ENCODE measurements at regions not wholly inside any gene's neighbourhood (a gene's known extent, or its start where the extent isn't known, plus 50 kb on each side); places are given as distances from the start of the nearest gene placed in this dataset.

DNA sequence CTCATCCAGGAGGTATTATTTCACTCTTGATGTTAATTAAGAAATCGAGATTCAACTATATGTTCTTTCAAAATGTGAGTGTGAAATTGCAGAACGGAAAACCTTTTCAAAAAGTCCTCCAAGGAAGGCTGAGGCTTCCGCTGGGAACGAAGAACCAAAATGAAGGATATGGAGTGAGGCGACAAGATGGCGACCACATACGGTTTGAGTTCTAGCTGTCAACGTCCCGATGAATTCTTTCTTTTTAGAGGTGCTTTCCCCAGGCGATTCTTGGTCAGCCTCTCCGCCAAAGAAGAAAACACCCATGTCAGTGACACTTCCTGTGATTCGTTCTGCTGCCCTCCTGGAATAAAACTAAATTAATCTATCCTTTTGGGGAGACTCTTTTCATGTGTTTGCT, 78.3 kb upstream of the ADAMTS16 start:
- TF ChIP-seq EGR1 (IDR thresholded peaks at IDR 0.05) (no peak), ZBTB7A (IDR thresholded peaks at IDR 0.05; ENCODE audit: low read depth) (no peak), FOXM1 (IDR thresholded peaks at IDR 0.05; ENCODE audit: borderline replicate concordance, low read depth) (no peak), TAF1 (IDR thresholded peaks at IDR 0.05; ENCODE audit: low read depth) (no peak), CREB1 (IDR thresholded peaks at IDR 0.05; ENCODE audit: low read depth) (no peak), RAD21 (IDR thresholded peaks at IDR 0.05; ENCODE audit: low read depth) (no peak), TEAD4 (IDR thresholded peaks at IDR 0.05) (no peak), EP300 (IDR thresholded peaks at IDR 0.05; ENCODE audit: borderline replicate concordance) (no peak), TCF12 (IDR thresholded peaks at IDR 0.05; ENCODE audit: low read depth) (no peak), NFIC (IDR thresholded peaks at IDR 0.05) (no peak), YY1 (IDR thresholded peaks at IDR 0.05; ENCODE audit: low read depth) (no peak), CEBPB (IDR thresholded peaks at IDR 0.05) (no peak)
- TF ChIP-seq, protein P1, sequence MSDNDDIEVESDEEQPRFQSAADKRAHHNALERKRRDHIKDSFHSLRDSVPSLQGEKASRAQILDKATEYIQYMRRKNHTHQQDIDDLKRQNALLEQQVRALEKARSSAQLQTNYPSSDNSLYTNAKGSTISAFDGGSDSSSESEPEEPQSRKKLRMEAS (IDR thresholded peaks at IDR 0.05): no peak
- TF ChIP-seq, protein P2, sequence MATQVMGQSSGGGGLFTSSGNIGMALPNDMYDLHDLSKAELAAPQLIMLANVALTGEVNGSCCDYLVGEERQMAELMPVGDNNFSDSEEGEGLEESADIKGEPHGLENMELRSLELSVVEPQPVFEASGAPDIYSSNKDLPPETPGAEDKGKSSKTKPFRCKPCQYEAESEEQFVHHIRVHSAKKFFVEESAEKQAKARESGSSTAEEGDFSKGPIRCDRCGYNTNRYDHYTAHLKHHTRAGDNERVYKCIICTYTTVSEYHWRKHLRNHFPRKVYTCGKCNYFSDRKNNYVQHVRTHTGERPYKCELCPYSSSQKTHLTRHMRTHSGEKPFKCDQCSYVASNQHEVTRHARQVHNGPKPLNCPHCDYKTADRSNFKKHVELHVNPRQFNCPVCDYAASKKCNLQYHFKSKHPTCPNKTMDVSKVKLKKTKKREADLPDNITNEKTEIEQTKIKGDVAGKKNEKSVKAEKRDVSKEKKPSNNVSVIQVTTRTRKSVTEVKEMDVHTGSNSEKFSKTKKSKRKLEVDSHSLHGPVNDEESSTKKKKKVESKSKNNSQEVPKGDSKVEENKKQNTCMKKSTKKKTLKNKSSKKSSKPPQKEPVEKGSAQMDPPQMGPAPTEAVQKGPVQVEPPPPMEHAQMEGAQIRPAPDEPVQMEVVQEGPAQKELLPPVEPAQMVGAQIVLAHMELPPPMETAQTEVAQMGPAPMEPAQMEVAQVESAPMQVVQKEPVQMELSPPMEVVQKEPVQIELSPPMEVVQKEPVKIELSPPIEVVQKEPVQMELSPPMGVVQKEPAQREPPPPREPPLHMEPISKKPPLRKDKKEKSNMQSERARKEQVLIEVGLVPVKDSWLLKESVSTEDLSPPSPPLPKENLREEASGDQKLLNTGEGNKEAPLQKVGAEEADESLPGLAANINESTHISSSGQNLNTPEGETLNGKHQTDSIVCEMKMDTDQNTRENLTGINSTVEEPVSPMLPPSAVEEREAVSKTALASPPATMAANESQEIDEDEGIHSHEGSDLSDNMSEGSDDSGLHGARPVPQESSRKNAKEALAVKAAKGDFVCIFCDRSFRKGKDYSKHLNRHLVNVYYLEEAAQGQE (IDR thresholded peaks at IDR 0.05; ENCODE audit: low read depth): no peak
- TF ChIP-seq, protein P3, sequence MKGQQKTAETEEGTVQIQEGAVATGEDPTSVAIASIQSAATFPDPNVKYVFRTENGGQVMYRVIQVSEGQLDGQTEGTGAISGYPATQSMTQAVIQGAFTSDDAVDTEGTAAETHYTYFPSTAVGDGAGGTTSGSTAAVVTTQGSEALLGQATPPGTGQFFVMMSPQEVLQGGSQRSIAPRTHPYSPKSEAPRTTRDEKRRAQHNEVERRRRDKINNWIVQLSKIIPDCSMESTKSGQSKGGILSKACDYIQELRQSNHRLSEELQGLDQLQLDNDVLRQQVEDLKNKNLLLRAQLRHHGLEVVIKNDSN (IDR thresholded peaks at IDR 0.05): no peak

DNA sequence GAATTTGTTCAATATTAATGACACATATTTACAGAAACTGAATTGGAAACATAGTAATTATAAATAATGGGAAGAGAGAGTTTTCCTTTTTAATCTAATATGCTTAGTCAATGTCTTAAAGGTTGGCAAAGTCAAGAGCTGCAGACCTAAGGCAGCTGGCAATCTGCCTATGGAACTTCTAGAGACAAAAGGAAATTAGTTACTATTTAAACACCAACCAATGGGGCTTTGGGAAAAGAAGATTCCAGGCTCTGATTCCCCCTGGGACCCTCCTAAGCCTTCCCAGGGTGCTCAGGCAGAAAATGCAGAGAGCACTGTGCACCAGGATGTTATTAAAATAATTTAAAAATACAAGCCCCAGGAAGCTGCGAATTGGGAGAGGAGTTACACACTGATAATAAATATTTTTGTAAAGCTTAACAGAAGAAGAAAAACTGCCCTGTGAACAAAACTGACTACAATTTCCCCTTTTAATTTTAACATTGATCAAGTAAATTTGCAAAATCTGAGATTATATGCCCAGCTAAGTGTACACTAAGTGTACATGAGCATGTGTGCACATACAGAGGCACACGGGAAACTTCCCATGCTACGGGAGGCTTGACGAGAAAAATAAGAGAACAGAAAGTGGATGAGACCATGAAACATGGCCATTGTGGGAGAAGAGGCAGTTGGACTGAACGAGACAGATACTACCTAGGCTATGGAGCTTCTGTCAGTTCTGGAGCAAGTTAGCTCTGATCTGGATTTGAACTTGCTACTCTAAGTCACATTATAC, 77.4 kb upstream of the ADAMTS16 start:
- TF ChIP-seq, protein P3 (IDR thresholded peaks at IDR 0.05): no peak
- TF ChIP-seq CREB1 (IDR thresholded peaks at IDR 0.05; ENCODE audit: low read depth): no peak
- no peak for TF ChIP-seq EGR1 (IDR thresholded peaks at IDR 0.05)

DNA sequence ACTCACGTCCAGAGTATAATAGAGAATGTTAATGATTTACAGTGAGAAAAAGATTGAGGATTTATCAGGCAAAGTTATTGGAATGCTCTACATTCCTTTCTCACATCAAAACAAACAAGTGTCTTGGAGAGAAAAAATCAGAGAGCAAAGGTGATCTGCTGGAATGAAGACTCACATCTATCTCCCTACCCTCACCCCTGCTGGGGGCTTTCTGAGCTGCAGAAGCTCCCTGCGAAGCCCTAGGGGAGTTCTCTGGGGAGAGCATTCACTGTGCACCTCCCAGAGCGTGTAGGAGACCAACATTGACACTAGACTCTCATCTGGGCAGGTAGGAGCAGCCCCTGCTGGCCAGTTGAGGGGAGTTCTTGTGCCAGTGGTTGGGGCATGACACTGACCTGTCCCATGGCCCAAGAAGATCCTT, 76.6 kb upstream of the ADAMTS16 start:
- TF ChIP-seq, protein P3 (IDR thresholded peaks at IDR 0.05): no peak
- TF ChIP-seq, protein P2 (IDR thresholded peaks at IDR 0.05; ENCODE audit: low read depth): no peak
- no peak for TF ChIP-seq EP300 (IDR thresholded peaks at IDR 0.05; ENCODE audit: borderline replicate concordance)
- TF ChIP-seq TEAD4 (IDR thresholded peaks at IDR 0.05): no peak
- TF ChIP-seq TAF1 (IDR thresholded peaks at IDR 0.05; ENCODE audit: low read depth): no peak
- TF ChIP-seq CEBPB (IDR thresholded peaks at IDR 0.05): no peak
- no peak for TF ChIP-seq YY1 (IDR thresholded peaks at IDR 0.05; ENCODE audit: low read depth)
- no peak for TF ChIP-seq CREB1 (IDR thresholded peaks at IDR 0.05; ENCODE audit: low read depth)
- TF ChIP-seq RAD21 (IDR thresholded peaks at IDR 0.05; ENCODE audit: low read depth): no peak
- TF ChIP-seq TCF12 (IDR thresholded peaks at IDR 0.05; ENCODE audit: low read depth): no peak
- TF ChIP-seq EGR1 (IDR thresholded peaks at IDR 0.05): no peak
- TF ChIP-seq FOXM1 (IDR thresholded peaks at IDR 0.05; ENCODE audit: borderline replicate concordance, low read depth): no peak
- TF ChIP-seq, protein P1 (IDR thresholded peaks at IDR 0.05): no peak
- no peak for TF ChIP-seq ZBTB7A (IDR thresholded peaks at IDR 0.05; ENCODE audit: low read depth)
- TF ChIP-seq NFIC (IDR thresholded peaks at IDR 0.05): no peak

DNA sequence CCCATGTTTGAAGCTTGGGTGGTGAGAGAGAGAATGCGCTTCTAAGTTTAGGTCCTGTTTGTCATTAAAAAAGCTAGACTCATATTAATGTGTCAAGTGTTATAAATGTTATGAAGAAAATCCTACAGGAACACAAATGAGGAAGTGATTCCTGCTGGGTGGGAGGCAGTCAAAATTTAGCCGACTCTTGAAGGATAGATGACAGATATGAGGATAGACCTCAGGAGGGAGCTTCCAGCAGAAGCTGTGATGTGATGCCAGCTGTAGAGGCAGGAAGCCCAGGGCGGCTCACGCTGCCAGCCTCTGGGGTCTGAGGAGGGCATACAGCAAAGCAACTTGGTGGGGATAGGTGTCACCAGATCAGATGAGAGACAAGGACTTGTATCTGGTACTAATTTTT, 74.7 kb upstream of the ADAMTS16 start:
- no peak for TF ChIP-seq CEBPB (IDR thresholded peaks at IDR 0.05)
- TF ChIP-seq TEAD4 (IDR thresholded peaks at IDR 0.05): no peak
- TF ChIP-seq EP300 (IDR thresholded peaks at IDR 0.05; ENCODE audit: borderline replicate concordance): no peak
- no peak for TF ChIP-seq EGR1 (IDR thresholded peaks at IDR 0.05)
- TF ChIP-seq ZBTB7A (IDR thresholded peaks at IDR 0.05; ENCODE audit: low read depth): no peak
- TF ChIP-seq TAF1 (IDR thresholded peaks at IDR 0.05; ENCODE audit: low read depth): no peak
- TF ChIP-seq CREB1 (IDR thresholded peaks at IDR 0.05; ENCODE audit: low read depth): no peak

DNA sequence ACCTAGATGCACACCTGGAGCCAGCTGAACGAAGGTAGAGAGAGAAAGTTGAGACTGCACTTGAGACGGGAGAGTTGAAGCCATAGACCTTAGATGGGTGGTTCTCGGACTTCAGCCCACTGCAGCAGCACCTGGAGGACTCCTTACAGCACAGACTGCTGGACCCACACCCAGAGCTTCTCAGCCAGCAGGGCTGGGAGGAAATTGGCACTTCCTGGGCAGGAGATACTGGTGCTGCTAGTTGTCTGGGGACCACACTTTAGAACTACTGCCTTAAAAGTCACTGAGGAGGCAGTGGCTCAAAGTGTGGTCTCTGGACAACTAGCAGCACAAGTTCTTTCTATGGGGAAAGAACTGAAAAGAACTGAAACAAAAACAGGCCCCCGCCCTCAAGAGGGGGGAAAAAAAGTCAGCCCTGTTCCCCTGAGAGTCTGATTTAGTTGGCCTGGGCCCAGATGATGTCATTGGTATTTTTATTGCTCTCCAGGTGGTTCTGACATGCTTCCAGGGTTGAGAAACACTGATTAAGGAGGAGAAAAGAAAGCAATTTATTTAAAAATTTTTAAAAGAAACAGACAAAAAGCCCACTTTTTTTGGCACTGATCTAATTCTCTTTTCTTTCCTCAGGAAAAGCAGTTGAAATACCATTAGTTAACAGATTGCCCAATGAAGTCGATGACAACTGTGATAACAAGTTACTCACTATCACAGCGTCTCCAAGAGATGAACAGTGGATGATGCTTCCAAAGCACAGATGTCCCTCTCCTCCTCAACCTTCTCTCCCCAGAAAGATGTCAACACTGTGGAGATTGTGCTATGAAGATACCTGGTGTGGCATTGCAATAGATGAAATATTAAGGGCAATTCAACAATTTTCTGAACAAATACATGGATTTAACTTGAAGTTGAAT, 73.6 kb upstream of the ADAMTS16 start:
- TF ChIP-seq TEAD4 (IDR thresholded peaks at IDR 0.05) (no peak), RAD21 (IDR thresholded peaks at IDR 0.05; ENCODE audit: low read depth) (no peak), CEBPB (IDR thresholded peaks at IDR 0.05) (no peak), TAF1 (IDR thresholded peaks at IDR 0.05; ENCODE audit: low read depth) (no peak)
- TF ChIP-seq, protein P1 (IDR thresholded peaks at IDR 0.05): no peak
- TF ChIP-seq, protein P3 (IDR thresholded peaks at IDR 0.05): no peak

Measured in Ishikawa (cell line).